IPS-NIHi7 (cell line): ENCODE measurements at regions not wholly inside any gene's neighbourhood (a gene's known extent, or its start where the extent isn't known, plus 50 kb on each side); places are given as distances from the start of the nearest gene placed in this dataset.

Source experiments
- DNase-seq: peaks from one replicate; pipeline ENCODE4 v3.0.0; 2012; ENCODE audit warnings: mixed read lengths; ENCODE audit errors: extremely low spot score

- DNase-seq, result no peak
These were observed 178.0 kb downstream of the PRDM2 start for GRCh38 chr1:13878021-13878420.

DNA sequence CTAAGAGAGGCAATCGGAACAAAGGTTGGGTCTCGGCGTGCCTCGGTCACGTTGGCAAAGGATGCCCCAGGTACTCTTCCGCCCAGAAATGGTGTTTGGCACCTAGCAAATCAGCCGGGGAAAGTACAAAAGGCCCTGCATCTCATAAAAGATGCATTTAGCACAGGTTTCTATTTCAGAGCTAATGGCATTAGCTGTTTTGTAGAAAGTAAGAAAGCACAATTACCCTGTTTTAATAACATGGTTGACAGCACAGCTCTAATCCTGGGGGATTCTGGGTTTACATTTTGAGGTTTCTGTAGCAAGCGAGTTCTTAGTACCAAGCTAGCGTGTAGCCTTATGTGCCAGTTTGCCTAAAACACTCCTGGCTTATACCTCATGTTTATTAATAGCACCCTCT lies 178.5 kb downstream of the PRDM2 start:
- DNase-seq, result no peak

DNA sequence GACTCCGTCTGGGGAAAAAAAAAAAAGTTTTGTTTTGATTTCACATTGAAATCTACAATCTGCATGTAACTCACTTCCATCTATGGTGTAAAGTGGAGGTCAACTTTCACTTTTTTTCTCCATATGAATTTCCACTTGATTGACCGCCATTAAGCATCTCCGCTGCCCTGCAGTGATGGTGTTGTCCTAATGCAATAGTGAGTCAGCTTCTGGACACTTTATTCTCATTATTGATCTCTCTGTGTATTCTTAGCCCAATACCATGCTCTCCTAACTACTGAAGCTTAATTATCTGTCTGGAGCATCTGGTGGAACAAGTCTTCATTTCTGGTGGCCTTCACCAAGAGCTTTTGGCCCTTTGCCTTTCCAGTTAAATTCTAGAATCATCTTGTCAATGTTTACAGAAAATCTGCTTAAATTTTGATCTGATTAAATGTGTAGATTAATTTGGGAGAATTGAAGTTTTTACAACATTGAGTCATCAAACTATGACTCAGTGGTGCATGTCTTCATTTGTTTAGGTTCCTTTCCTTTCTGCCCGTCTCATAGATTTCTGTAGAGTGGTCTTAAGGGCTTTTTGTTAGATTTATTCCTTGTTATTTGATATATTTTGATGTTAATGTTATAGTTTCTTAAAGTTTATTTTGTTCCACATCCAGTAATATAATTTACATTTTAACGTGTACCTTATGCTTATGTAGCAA lies 181.5 kb downstream of the PRDM2 start:
- DNase-seq, result no peak

GRCh38 chr1:13888351-13888986 lies 188.5 kb downstream of the PRDM2 start:
- no peak for DNase-seq

GRCh38 chr1:13889495-13889894 lies 189.5 kb downstream of the PRDM2 start:
- no peak for DNase-seq

- DNase-seq, result no peak
These were observed 190.8 kb downstream of the PRDM2 start for GRCh38 chr1:13890766-13891165.

GRCh38 chr1:13892198-13892597 lies 192.2 kb downstream of the PRDM2 start:
- DNase-seq, result no peak

DNA sequence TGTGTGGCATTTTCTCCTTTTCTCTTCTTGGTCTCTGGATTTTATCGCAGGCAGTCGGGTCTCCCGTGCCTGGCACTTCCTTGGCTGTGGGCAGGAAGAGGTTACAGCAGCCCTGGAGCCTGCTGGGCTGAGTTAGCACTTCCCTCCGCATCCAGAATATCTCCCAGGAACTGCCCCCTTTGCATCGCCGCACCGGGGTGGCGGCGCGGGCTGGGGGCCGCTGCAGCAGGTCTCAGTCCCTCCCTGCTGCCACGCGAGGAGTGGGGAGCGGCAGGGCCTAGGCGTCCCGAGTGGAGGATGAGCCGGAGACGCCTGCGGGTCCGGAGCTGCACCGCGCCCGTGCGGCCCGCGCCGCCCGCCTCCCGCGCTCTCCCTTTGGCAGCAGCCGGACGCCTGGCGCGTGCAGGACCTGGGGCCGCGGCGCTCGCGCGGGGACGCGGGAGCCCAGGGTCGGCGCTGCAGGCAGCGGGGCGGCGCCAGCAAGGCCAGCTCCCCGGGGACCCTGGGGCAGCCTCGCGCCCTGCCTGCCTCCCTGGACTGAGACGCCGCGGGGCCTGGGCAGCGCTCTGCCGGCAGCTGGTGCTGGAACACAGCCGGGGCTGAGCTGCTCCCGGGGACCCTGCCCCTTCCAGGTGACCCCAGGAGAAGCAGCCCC lies 192.8 kb downstream of the PRDM2 start:
- peak; percentile 57 for DNase-seq

GRCh38 chr1:13893409-13893821 lies 193.4 kb downstream of the PRDM2 start:
- no peak for DNase-seq

GRCh38 chr1:13896932-13897331 lies 196.9 kb downstream of the PRDM2 start:
- no peak for DNase-seq

DNA sequence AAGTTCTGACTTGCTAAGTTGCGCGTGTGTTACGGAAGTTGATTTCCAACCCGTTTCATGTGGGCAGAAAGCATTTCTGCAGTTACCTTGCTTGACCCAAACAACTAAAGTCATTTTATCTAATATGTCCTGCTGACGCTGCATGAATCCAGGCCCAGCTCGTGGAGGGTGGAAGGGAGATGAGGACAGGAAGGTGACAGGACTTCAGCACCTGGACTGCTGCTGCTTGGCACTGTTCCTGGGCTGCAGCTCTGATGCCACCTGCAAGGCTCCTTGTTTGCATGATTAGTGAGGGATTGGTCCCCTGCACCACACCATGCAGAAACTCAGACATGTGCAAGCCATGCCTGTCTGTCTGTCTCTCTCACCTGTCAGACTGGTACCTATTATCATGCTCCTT lies 198.4 kb downstream of the PRDM2 start:
- DNase-seq, result no peak

DNA sequence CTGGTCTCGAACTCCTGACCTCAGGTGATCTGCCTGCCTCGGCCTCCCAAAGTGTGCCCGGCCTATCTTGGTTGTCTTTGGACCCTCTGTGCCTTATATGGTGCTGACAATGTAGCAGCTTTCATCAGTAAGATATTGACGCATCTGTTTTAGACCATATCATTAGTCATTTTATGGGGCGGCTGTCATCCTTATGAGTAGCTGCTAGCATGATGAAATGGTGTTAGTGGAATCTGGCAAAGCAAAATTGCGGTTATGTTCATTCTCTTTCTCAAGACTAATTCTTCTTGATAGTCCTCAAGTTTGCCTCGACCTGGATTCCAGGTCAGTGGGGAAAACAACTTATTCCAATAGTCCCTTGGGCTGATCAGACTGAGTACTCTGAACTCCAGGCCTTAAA lies 199.9 kb downstream of the PRDM2 start:
- no peak for DNase-seq

GRCh38 chr1:13900583-13900982 lies 200.6 kb downstream of the PRDM2 start:
- no peak for DNase-seq

DNA sequence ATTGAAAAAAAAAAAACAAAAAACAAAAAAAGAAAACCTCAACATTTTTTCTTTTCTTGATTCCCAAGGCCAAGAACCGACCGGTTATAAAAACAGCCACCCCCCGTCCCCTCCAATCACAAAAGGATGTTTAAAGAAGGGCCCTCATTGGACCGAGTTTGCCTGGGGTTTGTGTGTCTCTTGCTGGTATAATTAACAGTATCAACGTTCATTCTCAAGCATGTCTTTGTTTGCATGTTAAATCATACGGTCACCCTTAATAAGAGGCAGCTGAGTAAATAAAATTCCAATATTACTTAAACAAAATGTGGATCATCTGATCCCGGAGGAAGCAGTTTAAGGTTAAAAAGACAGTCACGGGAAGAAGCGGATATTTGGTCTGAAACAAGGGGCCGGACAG lies 201.1 kb downstream of the PRDM2 start:
- DNase-seq, result no peak

- no peak for DNase-seq
These were observed 201.6 kb downstream of the PRDM2 start for GRCh38 chr1:13901597-13901996.

DNA sequence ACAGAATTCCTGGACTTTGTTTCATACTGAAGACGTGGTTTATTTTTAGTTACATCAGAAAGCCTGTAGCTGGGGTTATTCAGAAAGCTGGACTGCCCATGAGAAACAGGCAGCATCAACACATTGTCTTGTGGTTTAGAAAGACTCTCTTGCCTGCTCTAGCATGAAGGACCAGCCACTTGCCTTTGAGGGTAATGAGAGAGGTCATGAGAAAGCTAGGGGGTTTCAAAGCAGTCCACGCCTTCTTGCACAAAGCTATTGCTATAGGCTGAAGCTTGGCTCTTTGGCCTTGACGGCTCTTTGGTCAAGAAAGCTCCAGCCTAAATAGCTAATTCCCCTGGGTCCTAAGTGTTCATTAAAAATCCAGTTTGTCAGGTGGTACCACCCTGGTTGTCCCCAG lies 208.1 kb downstream of the PRDM2 start:
- DNase-seq, result no peak

- no peak for DNase-seq
These were observed 212.0 kb downstream of the PRDM2 start for GRCh38 chr1:13911697-13912619.

GRCh38 chr1:13913396-13913795 lies 213.4 kb downstream of the PRDM2 start:
- no peak for DNase-seq

DNA sequence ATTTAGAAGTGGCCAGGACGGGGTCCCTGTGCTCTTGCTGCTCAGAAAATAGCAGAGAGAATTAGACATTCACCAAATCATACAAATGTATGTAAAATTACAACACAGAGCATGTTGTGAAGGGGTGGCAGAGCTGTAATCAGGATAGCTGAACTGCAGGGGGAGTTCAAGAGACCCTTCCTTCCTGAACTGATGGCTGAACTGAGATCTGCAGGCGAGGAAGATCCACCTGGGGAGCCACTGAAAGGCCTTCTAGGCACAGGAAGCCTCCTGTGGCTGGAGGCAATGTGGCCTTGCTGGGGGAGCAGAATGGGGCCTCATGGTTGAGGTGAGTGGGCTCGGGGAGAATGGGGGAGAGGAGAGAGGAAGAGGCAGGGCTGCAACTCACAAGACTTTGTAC lies 216.5 kb downstream of the PRDM2 start:
- peak; percentile 38 for DNase-seq

- DNase-seq, result no peak
These were observed 217.6 kb downstream of the PRDM2 start for GRCh38 chr1:13917607-13918006.

DNA sequence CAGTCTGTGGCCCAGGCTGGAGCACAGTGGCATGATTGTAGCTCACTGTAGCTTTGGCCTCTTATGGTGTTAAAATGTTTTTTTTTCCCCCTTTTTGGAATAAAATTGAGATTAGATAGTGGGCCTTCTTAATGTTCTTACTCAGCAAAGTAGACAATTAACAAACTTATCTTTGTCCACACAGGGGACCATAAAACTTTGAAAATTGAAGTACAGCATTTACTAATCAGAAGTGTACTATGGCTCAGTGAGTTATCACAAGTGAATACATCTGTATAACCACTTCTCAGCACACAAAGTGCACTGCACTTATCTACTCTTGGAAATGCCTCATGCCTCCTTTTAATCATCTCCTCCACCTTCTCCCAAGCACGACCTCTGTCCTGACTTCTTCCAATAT lies 218.9 kb downstream of the PRDM2 start:
- no peak for DNase-seq

- no peak for DNase-seq
These were observed 221.2 kb downstream of the PRDM2 start for GRCh38 chr1:13921190-13921589.
